ENCODE measurements at regions not wholly inside any gene's neighbourhood (a gene's known extent, or its start where the extent isn't known, plus 50 kb on each side); places are given as distances from the start of the nearest gene placed in this dataset.

DNA sequence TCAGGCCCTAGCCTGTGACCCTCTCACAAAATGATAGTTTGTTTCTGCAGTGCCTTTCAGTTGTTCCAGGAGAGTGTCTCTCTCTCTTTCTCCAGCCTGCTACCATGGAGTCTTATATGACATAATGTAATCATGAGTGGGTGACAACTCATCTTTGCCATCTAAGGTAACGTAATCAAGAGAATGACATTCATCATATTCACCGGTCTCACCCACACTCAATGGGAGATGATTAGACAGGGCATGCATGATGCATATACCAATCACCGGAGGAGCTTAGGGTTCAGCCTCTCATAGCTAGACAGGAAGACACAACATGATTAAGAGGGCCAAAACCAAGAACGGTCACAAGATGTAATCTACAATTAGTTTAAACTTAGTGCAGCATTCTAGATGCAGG is 97.1 kb upstream of the FAM9B start:
- ChIA-PET POLR2A (no interaction called here), CTCF (no interaction called here)
- TF ChIP-seq, protein P1, sequence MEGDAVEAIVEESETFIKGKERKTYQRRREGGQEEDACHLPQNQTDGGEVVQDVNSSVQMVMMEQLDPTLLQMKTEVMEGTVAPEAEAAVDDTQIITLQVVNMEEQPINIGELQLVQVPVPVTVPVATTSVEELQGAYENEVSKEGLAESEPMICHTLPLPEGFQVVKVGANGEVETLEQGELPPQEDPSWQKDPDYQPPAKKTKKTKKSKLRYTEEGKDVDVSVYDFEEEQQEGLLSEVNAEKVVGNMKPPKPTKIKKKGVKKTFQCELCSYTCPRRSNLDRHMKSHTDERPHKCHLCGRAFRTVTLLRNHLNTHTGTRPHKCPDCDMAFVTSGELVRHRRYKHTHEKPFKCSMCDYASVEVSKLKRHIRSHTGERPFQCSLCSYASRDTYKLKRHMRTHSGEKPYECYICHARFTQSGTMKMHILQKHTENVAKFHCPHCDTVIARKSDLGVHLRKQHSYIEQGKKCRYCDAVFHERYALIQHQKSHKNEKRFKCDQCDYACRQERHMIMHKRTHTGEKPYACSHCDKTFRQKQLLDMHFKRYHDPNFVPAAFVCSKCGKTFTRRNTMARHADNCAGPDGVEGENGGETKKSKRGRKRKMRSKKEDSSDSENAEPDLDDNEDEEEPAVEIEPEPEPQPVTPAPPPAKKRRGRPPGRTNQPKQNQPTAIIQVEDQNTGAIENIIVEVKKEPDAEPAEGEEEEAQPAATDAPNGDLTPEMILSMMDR (IDR thresholded peaks at IDR 0.05; ENCODE audit: control extremely low read depth, extremely low read depth, low read depth, missing control alignments), result no peak
- no peak for DNase-seq (ENCODE audit: extremely low spot score)

DNA sequence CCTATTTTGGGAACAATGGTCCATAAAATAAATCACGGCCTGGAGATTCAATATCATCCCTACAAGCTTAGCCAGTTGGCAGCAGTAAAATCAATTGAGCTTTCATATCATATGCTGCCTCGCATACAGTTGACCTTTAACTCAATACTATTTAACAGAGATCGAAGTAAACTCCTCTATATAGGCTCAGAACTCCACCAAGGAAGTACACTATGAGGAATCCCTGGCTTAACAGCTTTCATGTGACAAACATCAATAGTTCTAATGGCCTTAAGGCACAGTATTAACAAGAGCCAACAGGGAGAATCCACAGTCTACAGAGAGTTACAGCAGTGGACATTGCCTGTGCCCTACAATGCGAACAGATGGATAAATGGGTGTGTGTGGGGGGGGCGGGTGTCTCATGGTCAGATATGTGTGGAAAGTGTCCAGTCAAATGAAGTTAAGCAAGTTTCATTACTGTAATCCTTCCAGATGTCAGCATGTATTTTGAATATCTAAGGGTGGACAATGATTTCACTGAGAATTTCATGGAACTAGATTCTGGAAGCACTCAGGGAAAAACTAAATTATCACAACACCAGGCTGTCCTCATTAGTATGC is 98.2 kb upstream of the FAM9B start:
- CTCF ChIA-PET, result no interaction called here
- TF ChIP-seq, protein P1 (IDR thresholded peaks at IDR 0.05; ENCODE audit: control extremely low read depth, extremely low read depth, low read depth, missing control alignments), result no peak
- DNase-seq (ENCODE audit: extremely low spot score), result no peak

DNA sequence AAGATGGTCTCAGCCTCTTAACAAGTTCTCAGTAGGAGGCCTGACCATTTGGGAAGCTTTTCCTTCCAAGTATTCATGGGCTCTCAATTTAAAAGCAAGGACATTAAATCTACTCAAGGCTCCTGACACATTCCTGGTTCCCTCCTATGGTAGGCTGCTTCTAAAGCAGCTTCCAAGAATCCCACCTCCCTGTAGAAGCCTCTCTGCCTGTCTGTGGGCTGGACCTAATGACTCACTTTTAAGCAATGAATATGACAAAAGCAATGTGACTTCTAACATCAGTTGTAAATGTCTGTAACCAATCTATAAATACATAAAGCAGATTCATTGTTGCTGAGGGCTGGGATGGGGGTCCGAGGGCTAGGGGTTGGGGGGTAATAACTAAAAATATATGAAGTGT is 99.5 kb upstream of the FAM9B start:
- POLR2A ChIA-PET, result interaction anchor here (0.6 kb wide), 1 partner anchor 988 kb away, joined by 3 read pairs; no protein-coding TSS in a partner anchor
- no peak for DNase-seq (ENCODE audit: extremely low spot score)
- CTCF ChIA-PET, result no interaction called here
- TF ChIP-seq, protein P1 (IDR thresholded peaks at IDR 0.05; ENCODE audit: control extremely low read depth, extremely low read depth, low read depth, missing control alignments), result no peak

More for the DNA sequence above, 98.2 kb upstream of the FAM9B start:
- POLR2A ChIA-PET, result no interaction called here

DNA sequence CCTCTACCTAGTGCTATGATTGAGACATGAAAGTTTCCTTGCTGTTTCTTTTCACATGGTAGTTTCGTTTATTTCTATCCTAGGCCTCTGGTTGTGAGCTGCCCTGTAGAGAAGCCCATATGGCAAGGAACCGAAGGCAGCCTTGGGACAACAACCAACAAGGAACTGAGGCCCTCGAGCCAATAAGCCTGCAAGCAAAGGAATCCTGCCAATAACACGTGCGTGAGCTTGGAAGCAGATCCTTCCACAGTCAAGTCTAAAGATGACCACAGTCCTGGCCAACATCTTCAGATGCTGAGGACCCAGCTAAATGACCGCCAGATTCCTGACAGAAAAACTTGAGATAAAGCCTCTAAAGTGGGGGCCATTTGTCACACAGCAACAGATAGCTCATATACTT is 100.4 kb upstream of the FAM9B start:
- TF ChIP-seq, protein P1 (IDR thresholded peaks at IDR 0.05; ENCODE audit: control extremely low read depth, extremely low read depth, low read depth, missing control alignments), result no peak
- ChIA-PET CTCF (no interaction called here), POLR2A (no interaction called here)
- no peak for DNase-seq (ENCODE audit: extremely low spot score)

DNA sequence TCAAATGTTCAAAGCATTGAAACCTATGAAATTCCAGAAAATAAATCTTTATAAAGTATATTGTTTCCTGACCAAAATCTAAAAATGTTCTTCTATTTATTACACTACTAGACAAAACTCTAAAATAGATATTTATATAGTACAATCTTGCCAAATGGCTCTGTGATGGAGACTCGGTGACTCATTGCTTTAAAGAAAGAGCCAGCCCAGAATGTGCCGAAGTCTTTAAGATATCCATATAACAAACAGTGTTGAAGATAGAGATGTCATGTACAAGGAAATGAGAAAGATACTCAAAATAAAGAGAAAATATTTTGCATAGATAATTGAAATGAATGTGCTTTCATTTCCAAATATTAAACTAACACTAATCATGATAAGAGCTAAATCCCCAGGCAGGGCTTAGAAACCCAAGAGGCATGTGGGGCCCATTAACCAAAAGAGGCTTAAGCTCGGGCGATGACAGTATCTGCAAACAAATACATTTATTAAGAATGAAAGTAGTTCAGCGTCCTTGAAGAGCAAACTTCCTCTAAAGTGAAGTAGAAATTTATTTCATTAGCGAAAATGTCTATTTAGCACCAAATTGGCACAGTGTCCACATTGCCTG is 102.1 kb upstream of the FAM9B start:
- CTCF ChIA-PET, result no interaction called here
- TF ChIP-seq, protein P1 (IDR thresholded peaks at IDR 0.05; ENCODE audit: control extremely low read depth, extremely low read depth, low read depth, missing control alignments), result no peak
- no peak for DNase-seq (ENCODE audit: extremely low spot score)
- POLR2A ChIA-PET, result no interaction called here

DNA sequence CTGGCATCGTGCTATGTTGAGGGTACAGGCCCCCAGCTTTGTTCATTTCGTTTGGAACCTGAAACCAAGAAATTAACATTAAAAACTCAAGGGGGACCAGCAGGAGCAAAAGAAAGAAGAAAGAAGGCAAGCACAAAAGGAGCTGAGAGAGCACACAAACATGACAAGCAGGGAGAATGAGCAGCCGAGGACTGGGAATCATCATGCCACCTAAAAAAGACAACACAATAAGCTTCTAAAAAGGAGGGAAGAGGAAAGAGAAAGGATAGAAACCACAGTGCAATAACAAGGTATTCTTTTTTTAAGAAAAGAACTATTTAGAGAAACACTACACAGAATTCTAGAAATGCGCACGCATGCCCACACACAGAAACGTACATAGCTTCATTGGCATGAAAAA is 103.2 kb upstream of the FAM9B start:
- TF ChIP-seq, protein P1 (IDR thresholded peaks at IDR 0.05; ENCODE audit: control extremely low read depth, extremely low read depth, low read depth, missing control alignments), result no peak
- no peak for DNase-seq (ENCODE audit: extremely low spot score)
- POLR2A ChIA-PET, result no interaction called here
- CTCF ChIA-PET, result no interaction called here

Measured in GM10248 (cell line).